Lower leg skin (tissue), 3 donors: ENCODE measurements at regions not wholly inside any gene's neighbourhood (a gene's known extent, or its start where the extent isn't known, plus 50 kb on each side); places are given as distances from the start of the nearest gene placed in this dataset.
"Not testable (repeated sequence)": the region's sequence is repeated elsewhere in the genome, so short reads cannot be mapped to it uniquely, and the experiment has no call there.

Experiments
- CTCF ChIP-seq, 3 donors: fragments of 450-650 bp; IDR thresholded peaks; one replicate each; pipeline ENCODE4 v1.5.1; 2016; ENCODE audit warnings: antibody characterized with exemption in 3 of 3, mild to moderate bottlenecking in 3 of 3, moderate library complexity in 2 of 3
- POLR2A ChIP-seq, 2 donors: fragments of 450-650 bp; IDR thresholded peaks; one replicate each; pipeline ENCODE4 v1.6.1; 2016 to 2017; ENCODE audit warnings: antibody characterized with exemption in 2 of 2, mild to moderate bottlenecking in 1 of 2, moderate library complexity in 1 of 2

- not testable (repeated sequence) for TF ChIP-seq CTCF, POLR2A (IDR thresholded peaks at IDR 0.05)
Measured at GRCh38 chr16:88164196-88165039, 213.2 kb downstream of the BANP start.
